RCC 7860 (cell line): ENCODE measurements at regions not wholly inside any gene's neighbourhood (a gene's known extent, or its start where the extent isn't known, plus 50 kb on each side); places are given as distances from the start of the nearest gene placed in this dataset.
"Not testable (repeated sequence)": the region's sequence is repeated elsewhere in the genome, so short reads cannot be mapped to it uniquely, and the experiment has no call there.

Experiments used
- DNase-seq: peaks from one replicate; pipeline ENCODE4 v3.0.0-alpha.2; 2015; ENCODE audit warnings: low spot score
- FAIRE-seq: peaks from 2 replicates; lab custom pipeline; 2012; peaks lifted over from hg19 to GRCh38; lab: Jason Lieb, UNC

GRCh38 chr16:8458481-8459046 lies 131.7 kb downstream of the TMEM114 start:
- no peak for FAIRE-seq
- no peak for DNase-seq

GRCh38 chr16:8453359-8453758 lies 137.0 kb downstream of the TMEM114 start:
- DNase-seq (no peak), FAIRE-seq (no peak)

- DNase-seq (no peak), FAIRE-seq (no peak)
These were observed 137.4 kb downstream of the TMEM114 start for GRCh38 chr16:8452941-8453340.

GRCh38 chr16:8436931-8437330 lies 153.4 kb downstream of the TMEM114 start:
- FAIRE-seq (no peak), DNase-seq (no peak)

- FAIRE-seq (no peak), DNase-seq (no peak)
These were observed 158.5 kb downstream of the TMEM114 start for GRCh38 chr16:8431783-8432182.

- FAIRE-seq: no peak
- no peak for DNase-seq
These were observed 159.9 kb downstream of the TMEM114 start for GRCh38 chr16:8430401-8430800.

- DNase-seq (no peak), FAIRE-seq (no peak)
These were observed 163.7 kb downstream of the TMEM114 start for GRCh38 chr16:8426569-8426968.

GRCh38 chr16:8417145-8417544 lies 173.2 kb downstream of the TMEM114 start:
- no peak for FAIRE-seq
- DNase-seq: no peak

- FAIRE-seq (no peak), DNase-seq (no peak)
These were observed 181.3 kb downstream of the TMEM114 start for GRCh38 chr16:8408855-8409567.

GRCh38 chr16:8407351-8407750 lies 183.0 kb downstream of the TMEM114 start:
- no peak for FAIRE-seq

GRCh38 chr16:8403978-8404749 lies 186.1 kb downstream of the TMEM114 start:
- FAIRE-seq: no peak
- DNase-seq: no peak

More at GRCh38 chr16:8407351-8407750, 183.0 kb downstream of the TMEM114 start:
- DNase-seq: no peak

GRCh38 chr16:8402981-8403843 lies 187.1 kb downstream of the TMEM114 start:
- DNase-seq (no peak), FAIRE-seq (no peak)

GRCh38 chr16:8400683-8401082 lies 189.6 kb downstream of the TMEM114 start:
- not testable (repeated sequence) for FAIRE-seq, DNase-seq

GRCh38 chr16:8398548-8398947 lies 191.8 kb downstream of the TMEM114 start:
- no peak for DNase-seq
- FAIRE-seq: no peak

GRCh38 chr16:8397223-8397622 lies 193.1 kb downstream of the TMEM114 start:
- DNase-seq (no peak), FAIRE-seq (no peak)

- no peak for FAIRE-seq
- DNase-seq: no peak
These were observed 193.8 kb downstream of the TMEM114 start for GRCh38 chr16:8396463-8396862.

GRCh38 chr16:8391257-8391656 lies 199.1 kb downstream of the TMEM114 start:
- no peak for DNase-seq
- no peak for FAIRE-seq

- no peak for FAIRE-seq
These were observed 201.6 kb downstream of the TMEM114 start for GRCh38 chr16:8388684-8389083.

GRCh38 chr16:8381814-8382213 lies 208.5 kb downstream of the TMEM114 start:
- DNase-seq: no peak
- FAIRE-seq: no peak

More at GRCh38 chr16:8388684-8389083, 201.6 kb downstream of the TMEM114 start:
- DNase-seq: no peak

- FAIRE-seq: no peak
- no peak for DNase-seq
These were observed 210.0 kb downstream of the TMEM114 start for GRCh38 chr16:8380311-8380710.

GRCh38 chr16:8377864-8378263 lies 212.4 kb downstream of the TMEM114 start:
- FAIRE-seq (no peak), DNase-seq (no peak)
